ENCODE measurements at regions not wholly inside any gene's neighbourhood (a gene's known extent, or its start where the extent isn't known, plus 50 kb on each side); places are given as distances from the start of the nearest gene placed in this dataset.

DNA sequence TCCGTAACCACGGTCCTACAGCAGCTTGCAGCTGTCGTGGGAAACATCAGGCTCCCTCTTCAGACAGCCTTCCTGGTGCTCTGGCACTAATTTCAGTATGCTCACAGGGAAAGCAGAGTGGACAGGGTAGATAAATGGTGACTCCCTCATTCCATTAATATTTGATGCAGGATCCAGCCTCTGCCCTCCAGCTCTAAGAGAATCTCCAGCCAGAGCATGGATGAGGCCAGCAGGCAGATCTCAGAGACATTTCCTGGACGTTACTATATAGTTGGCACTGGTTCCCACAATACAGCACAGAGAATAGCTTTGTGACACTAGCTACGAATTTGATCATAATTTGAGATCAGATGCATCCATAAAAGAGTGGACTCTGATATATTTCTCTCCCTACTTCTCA, 341.4 kb downstream of the LIG4 start (continued):
- no peak for TF ChIP-seq ZNF211 (tag by site-specific recombination; IDR thresholded peaks at IDR 0.05; ENCODE audit: low read depth)

DNA sequence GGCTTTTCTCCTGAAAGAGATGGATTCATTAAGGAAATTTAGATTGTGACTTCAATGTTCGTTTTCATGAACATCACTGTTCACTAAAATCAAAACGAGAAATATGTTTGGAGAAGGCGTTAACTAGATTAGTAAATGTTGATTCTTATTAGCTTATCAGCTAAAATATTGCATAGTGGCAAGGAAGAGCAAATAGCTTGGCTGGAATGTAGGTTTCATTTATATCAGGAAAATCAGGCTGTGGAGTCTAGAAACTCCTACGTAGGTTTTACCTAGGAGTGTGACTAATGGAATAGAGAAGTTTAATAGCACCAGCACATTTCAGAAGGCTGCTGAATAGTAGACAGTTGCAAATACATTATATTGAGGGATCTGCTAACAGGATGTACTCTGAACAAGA, 344.9 kb downstream of the LIG4 start:
- Histone ChIP-seq H3K36me3 (ENCODE audit: control insufficient read depth in 2 of 2, insufficient read depth in 1 of 2, low read length in 2 of 2) (no peaks in the 10 kb centered on the region), H3K4me3 (ENCODE audit: low read depth, low read length) (no peak overlapping the region), H3K27ac (ENCODE audit: extremely low read depth, low read depth, low read length) (no peak overlapping the region), H3K9me3 (ENCODE audit: control insufficient read depth, insufficient read depth, low read depth, low read length) (no peaks in the 10 kb centered on the region), H3K4me1 (ENCODE audit: control insufficient read depth, insufficient read depth, low read length) (no peaks in the 10 kb centered on the region)
- POLR2A ChIA-PET = no interaction called here
- CTCF ChIA-PET = interaction anchor here (0.7 kb wide), 1 partner anchor 217 kb away, joined by 3 read pairs; no protein-coding TSS in a partner anchor
- TF ChIP-seq ZSCAN23 (tag by site-specific recombination; IDR thresholded peaks at IDR 0.05) (no peak), ZNF510 (tag by site-specific recombination; IDR thresholded peaks at IDR 0.05; ENCODE audit: insufficient replicate concordance) (no peak), ZXDB (tag by site-specific recombination; IDR thresholded peaks at IDR 0.05) (no peak), ZNF596 (tag by site-specific recombination; IDR thresholded peaks at IDR 0.05) (no peak), ZNF747 (tag by site-specific recombination; IDR thresholded peaks at IDR 0.05) (no peak), KLF8 (tag by site-specific recombination; IDR thresholded peaks at IDR 0.05) (no peak), SCRT1 (tag by site-specific recombination; IDR thresholded peaks at IDR 0.05; ENCODE audit: borderline replicate concordance) (no peak), ZNF843 (tag by site-specific recombination; IDR thresholded peaks at IDR 0.05) (no peak), ZNF660 (tag by site-specific recombination; IDR thresholded peaks at IDR 0.05) (no peak), ZNF621 (tag by site-specific recombination; IDR thresholded peaks at IDR 0.05) (no peak)
- TF ChIP-seq, protein P1, sequence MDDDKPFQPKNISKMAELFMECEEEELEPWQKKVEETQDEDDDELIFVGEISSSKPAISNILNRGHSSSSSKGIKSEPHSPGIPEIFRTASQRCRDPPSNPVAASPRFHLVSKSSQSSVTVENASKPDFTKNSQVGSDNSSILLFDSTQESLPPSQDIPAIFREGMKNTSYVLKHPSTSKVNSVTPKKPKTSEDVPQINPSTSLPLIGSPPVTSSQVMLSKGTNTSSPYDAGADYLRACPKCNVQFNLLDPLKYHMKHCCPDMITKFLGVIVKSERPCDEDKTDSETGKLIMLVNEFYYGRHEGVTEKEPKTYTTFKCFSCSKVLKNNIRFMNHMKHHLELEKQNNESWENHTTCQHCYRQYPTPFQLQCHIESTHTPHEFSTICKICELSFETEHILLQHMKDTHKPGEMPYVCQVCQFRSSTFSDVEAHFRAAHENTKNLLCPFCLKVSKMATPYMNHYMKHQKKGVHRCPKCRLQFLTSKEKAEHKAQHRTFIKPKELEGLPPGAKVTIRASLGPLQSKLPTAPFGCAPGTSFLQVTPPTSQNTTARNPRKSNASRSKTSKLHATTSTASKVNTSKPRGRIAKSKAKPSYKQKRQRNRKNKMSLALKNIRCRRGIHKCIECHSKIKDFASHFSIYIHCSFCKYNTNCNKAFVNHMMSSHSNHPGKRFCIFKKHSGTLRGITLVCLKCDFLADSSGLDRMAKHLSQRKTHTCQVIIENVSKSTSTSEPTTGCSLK (tag by site-specific recombination; IDR thresholded peaks at IDR 0.05) = no peak
- TF ChIP-seq, protein P2, sequence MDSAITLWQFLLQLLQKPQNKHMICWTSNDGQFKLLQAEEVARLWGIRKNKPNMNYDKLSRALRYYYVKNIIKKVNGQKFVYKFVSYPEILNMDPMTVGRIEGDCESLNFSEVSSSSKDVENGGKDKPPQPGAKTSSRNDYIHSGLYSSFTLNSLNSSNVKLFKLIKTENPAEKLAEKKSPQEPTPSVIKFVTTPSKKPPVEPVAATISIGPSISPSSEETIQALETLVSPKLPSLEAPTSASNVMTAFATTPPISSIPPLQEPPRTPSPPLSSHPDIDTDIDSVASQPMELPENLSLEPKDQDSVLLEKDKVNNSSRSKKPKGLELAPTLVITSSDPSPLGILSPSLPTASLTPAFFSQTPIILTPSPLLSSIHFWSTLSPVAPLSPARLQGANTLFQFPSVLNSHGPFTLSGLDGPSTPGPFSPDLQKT (IDR thresholded peaks at IDR 0.05; ENCODE audit: borderline replicate concordance, low read depth, low read length) = no peak
- TF ChIP-seq, protein P3, sequence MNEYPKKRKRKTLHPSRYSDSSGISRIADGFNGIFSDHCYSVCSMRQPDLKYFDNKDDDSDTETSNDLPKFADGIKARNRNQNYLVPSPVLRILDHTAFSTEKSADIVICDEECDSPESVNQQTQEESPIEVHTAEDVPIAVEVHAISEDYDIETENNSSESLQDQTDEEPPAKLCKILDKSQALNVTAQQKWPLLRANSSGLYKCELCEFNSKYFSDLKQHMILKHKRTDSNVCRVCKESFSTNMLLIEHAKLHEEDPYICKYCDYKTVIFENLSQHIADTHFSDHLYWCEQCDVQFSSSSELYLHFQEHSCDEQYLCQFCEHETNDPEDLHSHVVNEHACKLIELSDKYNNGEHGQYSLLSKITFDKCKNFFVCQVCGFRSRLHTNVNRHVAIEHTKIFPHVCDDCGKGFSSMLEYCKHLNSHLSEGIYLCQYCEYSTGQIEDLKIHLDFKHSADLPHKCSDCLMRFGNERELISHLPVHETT (tag by site-specific recombination; IDR thresholded peaks at IDR 0.05) = no peak
- TF ChIP-seq, protein P4, sequence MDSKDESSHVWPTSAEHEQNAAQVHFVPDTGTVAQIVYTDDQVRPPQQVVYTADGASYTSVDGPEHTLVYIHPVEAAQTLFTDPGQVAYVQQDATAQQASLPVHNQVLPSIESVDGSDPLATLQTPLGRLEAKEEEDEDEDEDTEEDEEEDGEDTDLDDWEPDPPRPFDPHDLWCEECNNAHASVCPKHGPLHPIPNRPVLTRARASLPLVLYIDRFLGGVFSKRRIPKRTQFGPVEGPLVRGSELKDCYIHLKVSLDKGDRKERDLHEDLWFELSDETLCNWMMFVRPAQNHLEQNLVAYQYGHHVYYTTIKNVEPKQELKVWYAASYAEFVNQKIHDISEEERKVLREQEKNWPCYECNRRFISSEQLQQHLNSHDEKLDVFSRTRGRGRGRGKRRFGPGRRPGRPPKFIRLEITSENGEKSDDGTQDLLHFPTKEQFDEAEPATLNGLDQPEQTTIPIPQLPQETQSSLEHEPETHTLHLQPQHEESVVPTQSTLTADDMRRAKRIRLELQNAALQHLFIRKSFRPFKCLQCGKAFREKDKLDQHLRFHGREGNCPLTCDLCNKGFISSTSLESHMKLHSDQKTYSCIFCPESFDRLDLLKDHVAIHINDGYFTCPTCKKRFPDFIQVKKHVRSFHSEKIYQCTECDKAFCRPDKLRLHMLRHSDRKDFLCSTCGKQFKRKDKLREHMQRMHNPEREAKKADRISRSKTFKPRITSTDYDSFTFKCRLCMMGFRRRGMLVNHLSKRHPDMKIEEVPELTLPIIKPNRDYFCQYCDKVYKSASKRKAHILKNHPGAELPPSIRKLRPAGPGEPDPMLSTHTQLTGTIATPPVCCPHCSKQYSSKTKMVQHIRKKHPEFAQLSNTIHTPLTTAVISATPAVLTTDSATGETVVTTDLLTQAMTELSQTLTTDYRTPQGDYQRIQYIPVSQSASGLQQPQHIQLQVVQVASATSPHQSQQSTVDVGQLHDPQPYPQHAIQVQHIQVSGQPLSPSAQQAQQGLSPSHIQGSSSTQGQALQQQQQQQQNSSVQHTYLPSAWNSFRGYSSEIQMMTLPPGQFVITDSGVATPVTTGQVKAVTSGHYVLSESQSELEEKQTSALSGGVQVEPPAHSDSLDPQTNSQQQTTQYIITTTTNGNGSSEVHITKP (tag by site-specific recombination; IDR thresholded peaks at IDR 0.05) = no peak
